ENCODE measurements at regions not wholly inside any gene's neighbourhood (a gene's known extent, or its start where the extent isn't known, plus 50 kb on each side); places are given as distances from the start of the nearest gene placed in this dataset.
A peak's percentile ranks its signal among the peaks of the same experiment; 100 is the strongest.

DNA sequence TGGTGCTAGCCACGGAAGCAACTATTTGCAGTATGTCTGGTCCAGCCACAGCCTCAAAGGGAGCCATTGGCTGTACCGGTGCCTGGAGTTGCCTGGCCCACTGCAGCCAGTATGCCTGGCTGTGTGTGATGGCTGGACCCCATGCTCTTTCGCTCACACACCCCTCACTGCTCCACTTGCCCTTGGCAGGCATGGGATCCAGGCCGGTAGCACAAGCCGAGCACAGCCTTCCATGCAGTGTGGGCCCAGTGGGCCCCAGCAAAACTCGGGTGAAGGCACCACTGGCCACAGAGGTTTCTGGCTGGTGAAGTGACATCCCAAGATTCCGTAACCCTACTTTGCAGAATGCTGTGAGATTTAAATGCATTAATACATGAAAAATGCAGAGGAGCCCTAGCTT lies 665.8 kb downstream of the PLPP3 start:
- no peak for DNase-seq (ENCODE audit: low read depth)
- no peak overlapping the region for H3K4me3 ChIP-seq (ENCODE audit: low read depth, low read length)
- TF ChIP-seq, protein P1, sequence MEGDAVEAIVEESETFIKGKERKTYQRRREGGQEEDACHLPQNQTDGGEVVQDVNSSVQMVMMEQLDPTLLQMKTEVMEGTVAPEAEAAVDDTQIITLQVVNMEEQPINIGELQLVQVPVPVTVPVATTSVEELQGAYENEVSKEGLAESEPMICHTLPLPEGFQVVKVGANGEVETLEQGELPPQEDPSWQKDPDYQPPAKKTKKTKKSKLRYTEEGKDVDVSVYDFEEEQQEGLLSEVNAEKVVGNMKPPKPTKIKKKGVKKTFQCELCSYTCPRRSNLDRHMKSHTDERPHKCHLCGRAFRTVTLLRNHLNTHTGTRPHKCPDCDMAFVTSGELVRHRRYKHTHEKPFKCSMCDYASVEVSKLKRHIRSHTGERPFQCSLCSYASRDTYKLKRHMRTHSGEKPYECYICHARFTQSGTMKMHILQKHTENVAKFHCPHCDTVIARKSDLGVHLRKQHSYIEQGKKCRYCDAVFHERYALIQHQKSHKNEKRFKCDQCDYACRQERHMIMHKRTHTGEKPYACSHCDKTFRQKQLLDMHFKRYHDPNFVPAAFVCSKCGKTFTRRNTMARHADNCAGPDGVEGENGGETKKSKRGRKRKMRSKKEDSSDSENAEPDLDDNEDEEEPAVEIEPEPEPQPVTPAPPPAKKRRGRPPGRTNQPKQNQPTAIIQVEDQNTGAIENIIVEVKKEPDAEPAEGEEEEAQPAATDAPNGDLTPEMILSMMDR (IDR thresholded peaks at IDR 0.05; ENCODE audit: low read depth, low read length, missing control alignments), result no peak
- in situ Hi-C loops (cut with HindIII; ENCODE audit: low sequenced_read_pairs), result no loop called here

DNA sequence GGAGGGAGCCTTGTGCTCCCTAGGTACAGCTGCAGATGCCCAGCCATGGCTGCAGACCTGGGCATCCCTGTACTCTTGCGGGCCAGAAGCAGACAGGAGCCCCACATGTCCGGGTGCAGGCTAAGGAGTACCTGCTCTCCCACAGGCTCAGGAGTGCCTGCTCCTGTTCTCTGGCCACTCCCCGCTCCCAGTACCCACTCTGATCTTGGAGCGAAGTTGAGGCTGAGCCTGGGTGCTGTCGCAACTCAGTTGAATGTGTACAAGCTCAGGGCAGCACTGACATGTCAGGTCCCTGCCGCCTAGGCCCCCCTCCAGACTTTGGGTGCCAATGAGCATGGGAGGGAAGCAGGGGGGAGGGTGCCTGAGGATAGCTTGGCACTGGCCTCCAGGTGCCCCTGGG lies 666.9 kb downstream of the PLPP3 start:
- no peak for DNase-seq (ENCODE audit: low read depth)
- TF ChIP-seq, protein P1 (IDR thresholded peaks at IDR 0.05; ENCODE audit: low read depth, low read length, missing control alignments), result no peak
- H3K4me3 ChIP-seq (ENCODE audit: low read depth, low read length), result no peak overlapping the region
- in situ Hi-C loops (cut with HindIII; ENCODE audit: low sequenced_read_pairs), result no loop called here

GRCh38 chr1:55904541-55904940 lies 674.8 kb downstream of the PLPP3 start:
- in situ Hi-C loops (cut with HindIII; ENCODE audit: low sequenced_read_pairs), result no loop called here
- TF ChIP-seq, protein P1 (IDR thresholded peaks at IDR 0.05; ENCODE audit: low read depth, low read length, missing control alignments), result no peak

GRCh38 chr1:55898181-55898580 lies 681.2 kb downstream of the PLPP3 start:
- no peak overlapping the region for H3K4me3 ChIP-seq (ENCODE audit: low read depth, low read length)
- TF ChIP-seq, protein P1 (IDR thresholded peaks at IDR 0.05; ENCODE audit: low read depth, low read length, missing control alignments), result no peak
- DNase-seq (ENCODE audit: low read depth), result no peak
- in situ Hi-C loops (cut with HindIII; ENCODE audit: low sequenced_read_pairs), result no loop called here

More at GRCh38 chr1:55904541-55904940, 674.8 kb downstream of the PLPP3 start:
- DNase-seq (ENCODE audit: low read depth), result no peak
- H3K4me3 ChIP-seq (ENCODE audit: low read depth, low read length), result no peak overlapping the region

DNA sequence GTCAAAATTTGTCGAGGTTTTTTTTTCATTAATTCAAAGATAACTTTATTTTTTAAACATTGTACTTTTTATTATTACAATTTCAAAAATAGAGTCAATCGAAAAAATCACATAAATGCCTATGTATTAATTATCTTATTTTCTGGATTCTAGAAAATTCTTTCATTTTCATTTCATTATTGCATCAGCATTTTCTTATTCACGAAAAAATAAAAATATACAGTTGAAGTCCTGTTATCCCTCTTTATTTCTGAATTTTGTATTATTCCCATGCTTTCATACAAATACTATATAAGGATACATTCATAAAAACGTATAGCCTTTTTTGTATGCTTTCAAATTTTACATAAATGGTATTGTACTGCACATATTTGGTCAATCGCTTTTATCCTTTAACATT lies 681.0 kb upstream of the USP24 start:
- in situ Hi-C loops (cut with HindIII; ENCODE audit: low sequenced_read_pairs), result no loop called here
- no peak for DNase-seq (ENCODE audit: low read depth)
- no peak overlapping the region for H3K4me3 ChIP-seq (ENCODE audit: low read depth, low read length)
- TF ChIP-seq, protein P1 (IDR thresholded peaks at IDR 0.05; ENCODE audit: low read depth, low read length, missing control alignments), result no peak

DNA sequence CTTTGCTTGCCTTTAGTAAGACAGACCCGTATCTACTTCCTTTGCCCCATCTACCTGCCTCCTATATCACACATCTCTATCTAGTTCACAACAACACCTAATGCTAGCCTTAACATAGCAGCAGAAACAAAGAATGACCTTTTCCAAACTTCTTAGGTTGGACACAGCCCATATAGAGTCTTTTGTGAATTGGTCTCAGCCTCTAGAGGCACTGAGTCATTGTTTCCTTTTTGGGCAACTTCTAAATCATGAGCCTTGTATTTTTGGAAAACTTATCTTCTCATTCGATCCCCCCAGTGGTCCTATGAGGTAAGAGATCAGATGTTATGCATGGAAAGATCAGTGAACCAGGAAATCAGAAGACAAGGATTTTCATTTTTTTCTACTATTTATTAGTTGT lies 679.4 kb upstream of the USP24 start:
- no peak overlapping the region for H3K4me3 ChIP-seq (ENCODE audit: low read depth, low read length)
- no peak for DNase-seq (ENCODE audit: low read depth)
- TF ChIP-seq, protein P1 (IDR thresholded peaks at IDR 0.05; ENCODE audit: low read depth, low read length, missing control alignments), result no peak
- in situ Hi-C loops (cut with HindIII; ENCODE audit: low sequenced_read_pairs), result no loop called here

- H3K4me3 ChIP-seq (ENCODE audit: low read depth, low read length), result no peak overlapping the region
- in situ Hi-C loops (cut with HindIII; ENCODE audit: low sequenced_read_pairs), result no loop called here
- TF ChIP-seq, protein P1 (IDR thresholded peaks at IDR 0.05; ENCODE audit: low read depth, low read length, missing control alignments), result peak; percentile 18
- DNase-seq (ENCODE audit: low read depth), result no peak
Measured at GRCh38 chr1:55893155-55893554, 678.0 kb upstream of the USP24 start.

Measured in astrocyte of the cerebellum (primary cell).